ENCODE measurements at regions not wholly inside any gene's neighbourhood (a gene's known extent, or its start where the extent isn't known, plus 50 kb on each side); places are given as distances from the start of the nearest gene placed in this dataset.

GRCh38 chr10:28946479-28946878, 269.2 kb downstream of the BAMBI start:
- no peaks in the 10 kb centered on the region for H3K27me3 ChIP-seq (replicated peaks in 1 of 2; ENCODE audit: control insufficient read depth in 2 of 2, insufficient read depth in 2 of 2, low read length in 1 of 2)
- 25% methylated on average over 2 of the region's 2 CpGs for WGBS (ENCODE audit: insufficient coverage, insufficient replicate concordance, low lambda C conversion rate, missing lambda C conversion rate)
- H3K9me3 ChIP-seq (replicated peaks; ENCODE audit: control insufficient read depth, insufficient read depth, low read length): no peaks in the 10 kb centered on the region
- H4K20me1 ChIP-seq (ENCODE audit: control insufficient read depth, insufficient read depth): no peaks in the 10 kb centered on the region
- ChIA-PET SMC1A (ENCODE audit: uncharacterized antibody, unreplicated experiment) (no interaction called here), RAD21 (ENCODE audit: unreplicated experiment) (no interaction called here), CTCF (no interaction called here), POLR2A (no interaction called here)
- FAIRE-seq: no peak
- no peak for DNase-seq (ENCODE audit: low read depth, low spot score)
- no peaks in the 10 kb centered on the region for H3K4me1 ChIP-seq (ENCODE audit: control insufficient read depth, insufficient read depth, low read length)
- H3K36me3 ChIP-seq (ENCODE audit: control insufficient read depth in 2 of 2, insufficient read depth in 2 of 2, low read length in 1 of 2): no peaks in the 10 kb centered on the region
- intact Hi-C loops (cut with micrococcal nuclease; ENCODE audit: unreplicated experiment) (no loop called here), in situ Hi-C loops (cut with MboI) (no loop called here)
- no peaks in the 10 kb centered on the region for H3K79me2 ChIP-seq (ENCODE audit: control insufficient read depth, insufficient read depth, low read length)
- H3K4me2 ChIP-seq (ENCODE audit: control insufficient read depth, insufficient read depth): no peak overlapping the region
- H2AFZ ChIP-seq (ENCODE audit: control insufficient read depth, low read depth, low read length): no peak overlapping the region
- BruUV-seq (replicated peaks): no TSS peak
- H3K27ac ChIP-seq (ENCODE audit: control insufficient read depth, insufficient read depth): no peak overlapping the region
- no peak overlapping the region for H3K4me3 ChIP-seq
- no peak overlapping the region for H3K9ac ChIP-seq (ENCODE audit: control insufficient read depth, insufficient read depth, low read length)
- ATAC-seq: no peak
- no peak for TF ChIP-seq BRCA1 (IDR thresholded peaks at IDR 0.05; ENCODE audit: low read depth, low read length)
- TF ChIP-seq POLR2AphosphoS5 (IDR thresholded peaks at IDR 0.05; ENCODE audit: low read length): no peak
- no peak for TF ChIP-seq RCOR1 (conservative IDR thresholded peaks at IDR 0.05; ENCODE audit: low read depth, low read length)
- TF ChIP-seq YBX1 (IDR thresholded peaks at IDR 0.05): no peak
- no peak for TF ChIP-seq LARP7 (IDR thresholded peaks at IDR 0.05)
- no peak for TF ChIP-seq TAF1 (IDR thresholded peaks at IDR 0.05; ENCODE audit: borderline replicate concordance, low read depth, low read length)
- no peak for TF ChIP-seq HCFC1 (IDR thresholded peaks at IDR 0.05; ENCODE audit: low read length)
- TF ChIP-seq E2F8 (IDR thresholded peaks at IDR 0.05; ENCODE audit: low read depth, partially characterized antibody): no peak
- TF ChIP-seq MLLT1 (IDR thresholded peaks at IDR 0.05): no peak
- no peak for TF ChIP-seq ZNF592 (IDR thresholded peaks at IDR 0.05)
- no peak for TF ChIP-seq KAT2A (conservative IDR thresholded peaks at IDR 0.05; ENCODE audit: control insufficient read depth, low read depth, low read length)
- no peak for TF ChIP-seq SREBF1 (IDR thresholded peaks at IDR 0.05; ENCODE audit: low read length)
- TF ChIP-seq RELB (IDR thresholded peaks at IDR 0.05; ENCODE audit: low read depth): no peak
- TF ChIP-seq TCF12 (IDR thresholded peaks at IDR 0.05; ENCODE audit: low read depth, low read length): no peak
- TF ChIP-seq ZNF207 (IDR thresholded peaks at IDR 0.05; ENCODE audit: borderline replicate concordance): no peak
- TF ChIP-seq GABPA (IDR thresholded peaks at IDR 0.05; ENCODE audit: low read depth): no peak
- TF ChIP-seq KDM1A (IDR thresholded peaks at IDR 0.05; ENCODE audit: borderline replicate concordance): no peak
- no peak for TF ChIP-seq RB1 (IDR thresholded peaks at IDR 0.05; ENCODE audit: borderline replicate concordance)

All from GM12878 (cell line).